ENCODE measurements at regions not wholly inside any gene's neighbourhood (a gene's known extent, or its start where the extent isn't known, plus 50 kb on each side); places are given as distances from the start of the nearest gene placed in this dataset.

DNA sequence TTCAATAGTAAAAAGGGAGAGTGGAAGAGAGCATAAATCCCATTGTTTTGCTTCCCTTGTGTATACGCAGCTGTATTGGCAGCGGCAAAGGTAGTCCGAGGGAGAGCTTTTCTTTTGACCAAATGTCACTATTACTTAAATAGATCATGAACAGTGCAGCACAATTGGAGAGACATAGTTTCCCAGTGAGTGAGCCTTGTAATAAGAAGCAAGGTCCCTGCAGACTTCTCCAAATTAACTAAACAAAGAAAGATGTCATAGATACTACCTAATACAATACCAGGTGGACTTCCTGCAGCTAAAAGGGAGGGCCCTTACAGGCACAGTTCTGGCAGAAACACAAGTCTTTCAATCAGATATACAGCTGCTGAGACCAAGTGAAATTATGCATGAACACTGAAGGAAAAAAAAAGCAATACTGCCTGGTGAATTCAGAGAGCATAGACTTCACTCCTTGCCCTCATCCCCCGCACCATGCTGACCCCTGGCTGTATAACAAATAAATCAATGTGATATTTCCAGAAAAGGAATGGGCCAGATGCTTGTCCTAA lies 404.7 kb upstream of the CDH2 start:
- no peak overlapping the region for H3K4me3 ChIP-seq (ENCODE audit: low read depth, poor library complexity, severe bottlenecking)
- WGBS, 2 donors, result 57 to 65% methylated on average over 4 of the region's 4 CpGs
- intact Hi-C loops (cut with DNase I; ENCODE audit: low total_unique reads), result no loop called here
- TF ChIP-seq POLR2A (IDR thresholded peaks at IDR 0.05), result no peak
- TF ChIP-seq CTCF (IDR thresholded peaks at IDR 0.05), result no peak
- no peak for DNase-seq (ENCODE audit: low spot score in 2 of 2)

GRCh38 chr18:28576941-28577340 lies 400.0 kb upstream of the CDH2 start:
- no peak for DNase-seq (ENCODE audit: low spot score in 2 of 2)
- WGBS, 2 donors, result 78 to 80% methylated on average over 3 of the region's 3 CpGs
- H3K4me3 ChIP-seq (ENCODE audit: low read depth, poor library complexity, severe bottlenecking), result no peak overlapping the region
- intact Hi-C loops (cut with DNase I; ENCODE audit: low total_unique reads), result no loop called here
- TF ChIP-seq CTCF (IDR thresholded peaks at IDR 0.05) (no peak), POLR2A (IDR thresholded peaks at IDR 0.05) (no peak)

- no peak for TF ChIP-seq POLR2A (IDR thresholded peaks at IDR 0.05)
- no peak overlapping the region for H3K4me3 ChIP-seq (ENCODE audit: low read depth, poor library complexity, severe bottlenecking)
- no peak for DNase-seq (ENCODE audit: low spot score in 2 of 2)
- WGBS, 2 donors, result 74 to 79% methylated on average over 3 of the region's 3 CpGs
- intact Hi-C loops (cut with DNase I; ENCODE audit: low total_unique reads), result no loop called here
Observed at GRCh38 chr18:28575123-28575522, 398.2 kb upstream of the CDH2 start.

DNA sequence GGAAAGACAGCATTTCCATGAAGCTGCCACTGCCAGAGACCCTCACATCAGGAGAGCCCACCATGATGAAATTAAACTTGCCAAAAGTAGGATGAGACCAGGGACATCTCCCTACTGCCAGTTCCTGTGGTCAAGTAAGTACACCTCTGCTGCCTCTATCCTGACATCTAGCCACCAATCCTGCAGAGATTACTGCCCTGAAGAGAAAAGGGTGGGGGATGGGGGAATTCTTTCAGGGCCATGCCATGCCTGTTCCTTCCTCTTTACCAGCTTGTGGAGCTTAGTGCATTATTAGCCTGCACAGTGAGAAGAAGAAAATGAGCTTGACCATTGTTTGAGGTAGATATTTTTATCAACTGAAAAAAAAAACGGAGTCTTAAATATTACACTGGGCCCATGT lies 397.2 kb upstream of the CDH2 start:
- no peak overlapping the region for H3K4me3 ChIP-seq (ENCODE audit: low read depth, poor library complexity, severe bottlenecking)
- TF ChIP-seq POLR2A (IDR thresholded peaks at IDR 0.05) (no peak), CTCF (IDR thresholded peaks at IDR 0.05) (no peak)
- no peak for DNase-seq (ENCODE audit: low spot score in 2 of 2)
- WGBS, 2 donors, result 85 to 89% methylated on average over 1 of the region's 1 CpG
- intact Hi-C loops (cut with DNase I; ENCODE audit: low total_unique reads), result no loop called here

- 79 to 83% methylated on average over 2 of the region's 2 CpGs for WGBS, 2 donors
- intact Hi-C loops (cut with DNase I; ENCODE audit: low total_unique reads), result no loop called here
- TF ChIP-seq POLR2A (IDR thresholded peaks at IDR 0.05), result no peak
- no peak for TF ChIP-seq CTCF (IDR thresholded peaks at IDR 0.05)
- DNase-seq (ENCODE audit: low spot score in 2 of 2), result no peak
- no peak overlapping the region for H3K4me3 ChIP-seq (ENCODE audit: low read depth, poor library complexity, severe bottlenecking)
Observed at GRCh38 chr18:28571929-28572328, 395.0 kb upstream of the CDH2 start.

- H3K4me3 ChIP-seq (ENCODE audit: low read depth, poor library complexity, severe bottlenecking), result no peak overlapping the region
- TF ChIP-seq POLR2A (IDR thresholded peaks at IDR 0.05), result no peak
- intact Hi-C loops (cut with DNase I; ENCODE audit: low total_unique reads), result no loop called here
- DNase-seq (ENCODE audit: low spot score in 2 of 2), result no peak
Observed at GRCh38 chr18:28560331-28560730, 383.4 kb upstream of the CDH2 start.

DNA sequence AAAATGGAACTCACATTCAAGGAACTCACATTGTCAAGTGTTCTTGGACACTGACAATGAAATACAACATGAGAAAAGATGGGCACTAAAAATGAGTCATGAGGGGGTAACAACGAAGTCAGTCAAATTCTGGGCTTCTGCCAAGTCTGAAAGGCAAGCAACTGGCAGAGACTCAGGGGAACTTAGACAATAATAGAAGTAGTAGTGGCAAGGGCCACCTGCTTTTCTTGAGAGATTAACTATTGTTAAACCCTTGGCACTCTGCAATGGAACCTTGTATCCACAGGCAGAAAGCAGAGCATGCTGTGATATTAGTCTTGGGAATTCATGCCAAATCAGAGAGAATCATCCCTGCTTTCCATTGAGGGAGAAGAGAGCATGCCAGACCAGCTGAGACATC lies 382.6 kb upstream of the CDH2 start:
- DNase-seq (ENCODE audit: low spot score in 2 of 2), result no peak
- intact Hi-C loops (cut with DNase I; ENCODE audit: low total_unique reads), result no loop called here
- TF ChIP-seq POLR2A (IDR thresholded peaks at IDR 0.05) (no peak), CTCF (IDR thresholded peaks at IDR 0.05) (no peak)
- whole genome bisulfite sequencing, 2 donors, result 15% methylated on average over 1 of the region's 1 CpG
- no peak overlapping the region for H3K4me3 ChIP-seq (ENCODE audit: low read depth, poor library complexity, severe bottlenecking)

Measured in lower leg skin (tissue), 4 donors.